SK-N-SH (cell line): ENCODE measurements at regions not wholly inside any gene's neighbourhood (a gene's known extent, or its start where the extent isn't known, plus 50 kb on each side); places are given as distances from the start of the nearest gene placed in this dataset.

Experiments
- CTCF ChIA-PET: fragments of 300-600, 350-600 bp; formaldehyde crosslinking; extraction: SDS; loops from one replicate; lab custom pipeline; 2021; lab: Yijun Ruan, JAX
- POLR2A ChIA-PET: fragments of 350-600 bp; sonication (Branson Sonifier 250); formaldehyde crosslinking; extraction: SDS; loops from one replicate; lab custom pipeline; 2020; ENCODE audit warnings: antibody characterized with exemption, inconsistent platforms; lab: Yijun Ruan, JAX
- DNase-seq: peaks from one replicate; pipeline ENCODE4 v3.0.0; 2012
- H2AFZ ChIP-seq: fragments of 200-600 bp; sonication (generic); 2 replicates; pipeline ENCODE4 v1.8.1; 2016; ENCODE audit warnings: antibody characterized with exemption, mild to moderate bottlenecking, low read depth
- H3F3A ChIP-seq: fragments of 200-600 bp; sonication (generic); replicated peaks from 2 replicates; pipeline ENCODE3; 2016; ENCODE audit warnings: antibody characterized with exemption, mild to moderate bottlenecking; ENCODE audit not compliant: insufficient read depth
- H3K27ac ChIP-seq, 2 experiments: fragments of 200-500 bp in 1 of 2; fragments of 200-600 bp in 1 of 2; sonication (Bioruptor generic) in 1 of 2; sonication (generic), shearing (Covaris generic) in 1 of 2; 2 replicates each; pipeline versions ENCODE4 v1.5.1 to v1.6.1; 2014 to 2016; ENCODE audit warnings: low read depth in 2 of 2, inconsistent platforms in 1 of 2, low read length in 1 of 2, mild to moderate bottlenecking in 1 of 2, mixed read lengths in 1 of 2
- H3K27me3 ChIP-seq: fragments of 200-600 bp; sonication (generic), shearing (Covaris generic); 2 replicates; pipeline ENCODE4 v1.6.1; 2016; ENCODE audit warnings: mixed run types; ENCODE audit not compliant: insufficient read depth
- H3K36me3 ChIP-seq, 2 experiments: fragments of 200-500 bp in 1 of 2; fragments of 200-600 bp in 1 of 2; sonication (Bioruptor generic) in 1 of 2; sonication (generic) in 1 of 2; replicated peaks in 1 of 2; 2 replicates each; pipeline versions ENCODE3 to v1.5.1; 2014 to 2016; ENCODE audit warnings: low read length in 1 of 2, mild to moderate bottlenecking in 1 of 2; ENCODE audit not compliant: insufficient read depth in 2 of 2, control insufficient read depth in 1 of 2
- H3K4me1 ChIP-seq, 2 experiments: fragments of 200-500 bp in 1 of 2; fragments of 200-600 bp in 1 of 2; sonication (Bioruptor generic) in 1 of 2; sonication (generic), shearing (Covaris generic) in 1 of 2; 2 replicates each; pipeline versions ENCODE4 v1.5.1 to v1.6.1; 2014 to 2016; ENCODE audit warnings: low read depth in 1 of 2, low read length in 1 of 2, mixed run types in 1 of 2; ENCODE audit not compliant: insufficient read depth in 2 of 2, control insufficient read depth in 1 of 2
- H3K4me2 ChIP-seq: fragments of 200-600 bp; sonication (generic), shearing (Covaris generic); 2 replicates; pipeline ENCODE4 v1.6.1; 2017; ENCODE audit warnings: mixed run types
- H3K4me3 ChIP-seq, 2 experiments: fragments of 200-500 bp in 1 of 2; fragments of 200-600 bp in 1 of 2; sonication (Bioruptor generic) in 1 of 2; sonication (generic), shearing (Covaris generic) in 1 of 2; 2 replicates each; pipeline versions ENCODE4 v1.5.1 to v1.8.1; 2014 to 2016; ENCODE audit warnings: low read depth in 2 of 2, inconsistent platforms in 1 of 2, low read length in 1 of 2, mild to moderate bottlenecking in 1 of 2, mixed read lengths in 1 of 2, moderate library complexity in 1 of 2
- H3K79me2 ChIP-seq: fragments of 200-600 bp; sonication (generic); 2 replicates; pipeline ENCODE4 v1.8.1; 2017; ENCODE audit warnings: mild to moderate bottlenecking; ENCODE audit not compliant: insufficient read depth
- H3K9ac ChIP-seq: fragments of 200-600 bp; sonication (generic); 2 replicates; pipeline ENCODE4 v1.6.1; 2017; ENCODE audit warnings: mixed run types
- H3K9me2 ChIP-seq: fragments of 200-600 bp; sonication (generic); 2 replicates; pipeline ENCODE4 v1.6.1; 2017; ENCODE audit warnings: mixed run types
- H3K9me3 ChIP-seq: fragments of 200-600 bp; sonication (generic); 2 replicates; pipeline ENCODE4 v1.6.1; 2017; ENCODE audit warnings: mixed run types, mild to moderate bottlenecking, moderate library complexity
- H4K20me1 ChIP-seq: fragments of 200-600 bp; sonication (generic); 2 replicates; pipeline ENCODE4 v1.6.1; 2017; ENCODE audit warnings: mild to moderate bottlenecking, mixed run types; ENCODE audit not compliant: insufficient read depth
- CHD2 ChIP-seq: fragments of 150-350 bp; IDR thresholded peaks from 2 replicates; pipeline ENCODE4 v1.6.1; 2018; ENCODE audit warnings: low read length; ENCODE audit not compliant: partially characterized antibody
- EZH2phosphoT487 ChIP-seq: fragments of 200-600 bp; sonication (generic); IDR thresholded peaks from 2 replicates; pipeline ENCODE4 v1.6.1; 2017; ENCODE audit warnings: low read depth, mixed run types, mild to moderate bottlenecking, antibody characterized with exemption, moderate library complexity, borderline replicate concordance
- FOSL2 ChIP-seq: IDR thresholded peaks from 2 replicates; pipeline ENCODE4 v1.4.0; 2012; ENCODE audit warnings: low read depth, mild to moderate bottlenecking, moderate library complexity, borderline replicate concordance
- FOXJ3 ChIP-seq: sonication (generic); formaldehyde crosslinking; IDR thresholded peaks from 2 replicates; pipeline ENCODE4 v1.5.1; 2020; ENCODE audit warnings: mild to moderate bottlenecking, missing genetic modification reagents
- GABPA ChIP-seq: IDR thresholded peaks from 2 replicates; pipeline ENCODE4 v1.4.0; 2012; ENCODE audit warnings: low read depth, mild to moderate bottlenecking
- GATA2 ChIP-seq: sonication (generic); formaldehyde crosslinking; IDR thresholded peaks from 2 replicates; pipeline ENCODE4 v1.5.0; 2020; ENCODE audit warnings: mild to moderate bottlenecking, missing genetic modification reagents
- JUND ChIP-seq: IDR thresholded peaks from 2 replicates; pipeline ENCODE4 v1.4.0; 2012
- MEF2A ChIP-seq: IDR thresholded peaks from 2 replicates; pipeline ENCODE4 v1.4.0; 2012; ENCODE audit warnings: low read depth, borderline replicate concordance
- MXI1 ChIP-seq: IDR thresholded peaks from 2 replicates; pipeline ENCODE4 v1.6.1; 2012; ENCODE audit warnings: mild to moderate bottlenecking, low read depth, low read length, improper control_type of control experiment
- NFIC ChIP-seq: IDR thresholded peaks from 2 replicates; pipeline ENCODE4 v1.4.0; 2012; ENCODE audit warnings: borderline replicate concordance
- NRF1 ChIP-seq: IDR thresholded peaks from 2 replicates; pipeline ENCODE4 v1.6.1; 2012; ENCODE audit warnings: low read depth, mild to moderate bottlenecking, low read length
- POLR2AphosphoS5 ChIP-seq: IDR thresholded peaks from 2 replicates; pipeline ENCODE4 v1.6.1; 2012; ENCODE audit warnings: low read depth, low read length
- RCOR1 ChIP-seq: fragments of 150-350 bp; IDR thresholded peaks from 2 replicates; pipeline ENCODE4 v1.6.1; 2017; ENCODE audit warnings: antibody characterized with exemption, low read length
- REST ChIP-seq: IDR thresholded peaks from 2 replicates; pipeline ENCODE4 v1.6.1; 2012; ENCODE audit warnings: mild to moderate bottlenecking, low read depth, low read length, moderate library complexity
- SIN3A ChIP-seq: IDR thresholded peaks from 2 replicates; pipeline ENCODE4 v1.6.1; 2012; ENCODE audit warnings: low read depth, mild to moderate bottlenecking, low read length, moderate library complexity, borderline replicate concordance
- SMC3 ChIP-seq: IDR thresholded peaks from 2 replicates; pipeline ENCODE4 v1.6.1; 2012; ENCODE audit warnings: low read depth, low read length, improper control_type of control experiment
- TAF1 ChIP-seq: IDR thresholded peaks from 2 replicates; pipeline ENCODE4 v1.6.1; 2012; ENCODE audit warnings: low read depth, mild to moderate bottlenecking, low read length, moderate library complexity, borderline replicate concordance
- TEAD4 ChIP-seq: IDR thresholded peaks from 2 replicates; pipeline ENCODE4 v1.4.0; 2012; ENCODE audit warnings: mild to moderate bottlenecking, borderline replicate concordance; ENCODE audit not compliant: insufficient read depth
- USF1 ChIP-seq: IDR thresholded peaks from 2 replicates; pipeline ENCODE4 v1.4.0; 2012; ENCODE audit warnings: low read depth, borderline replicate concordance
- YY1 ChIP-seq: IDR thresholded peaks from 2 replicates; pipeline ENCODE4 v1.4.0; 2012; ENCODE audit warnings: low read depth, mild to moderate bottlenecking
- WGBS: methylation state at CpG from one replicate; pipeline ENCODE4 v1.1.6; 2017; ENCODE audit warnings: low lambda C conversion rate; 5-methylcytosine and 5-hydroxymethylcytosine counted together

- TF ChIP-seq RCOR1: no peak
Observed at GRCh38 chr2:70367722-70368323, 66.0 kb upstream of the FAM136A start (continued).

- DNase-seq: no peak
- TF ChIP-seq NRF1 (no peak), FOSL2 (no peak), EZH2phosphoT487 (no peak), SMC3 (no peak), NFIC (no peak), POLR2AphosphoS5 (no peak), GABPA (no peak), YY1 (no peak)
- Histone ChIP-seq H3F3A (no peaks in the 10 kb centered on the region), H3K4me1 (no peaks in the 10 kb centered on the region), H3K27ac (no peak overlapping the region), H3K4me3 (no peak overlapping the region), H3K36me3 (no peaks in the 10 kb centered on the region), H2AFZ (no peak overlapping the region), H3K27me3 (no peaks in the 10 kb centered on the region), H3K79me2 (no peaks in the 10 kb centered on the region), H3K4me2 (no peak overlapping the region), H3K9ac (no peak overlapping the region), H3K9me3 (no peaks in the 10 kb centered on the region), H3K9me2 (no peaks in the 10 kb centered on the region), H4K20me1 (no peaks in the 10 kb centered on the region)
- ChIA-PET CTCF (interaction anchor here (1.0 to 4.3 kb wide), 2 partner anchors 59 to 255 kb away, joined by 3 to 20 read pairs; no protein-coding TSS in a partner anchor), POLR2A (no interaction called here)
- WGBS: 19% methylated on average over 6 of the region's 6 CpGs
Observed at GRCh38 chr2:70362661-70363060, 60.8 kb upstream of the FAM136A start.

GRCh38 chr2:70360661-70361270 lies 58.9 kb upstream of the FAM136A start:
- H3K9ac ChIP-seq: no peak overlapping the region
- no peak overlapping the region for H2AFZ ChIP-seq
- CTCF ChIA-PET: no interaction called here
- WGBS: 64% methylated on average over 3 of the region's 3 CpGs
- H3K4me1 ChIP-seq: no peaks in the 10 kb centered on the region
- POLR2A ChIA-PET: no interaction called here
- no peaks in the 10 kb centered on the region for H3F3A ChIP-seq
- no peaks in the 10 kb centered on the region for H3K79me2 ChIP-seq
- no peaks in the 10 kb centered on the region for H3K9me2 ChIP-seq
- no peak overlapping the region for H3K27ac ChIP-seq
- H3K4me2 ChIP-seq: no peak overlapping the region
- no peaks in the 10 kb centered on the region for H4K20me1 ChIP-seq
- H3K4me3 ChIP-seq: no peak overlapping the region
- no peaks in the 10 kb centered on the region for H3K36me3 ChIP-seq
- no peaks in the 10 kb centered on the region for H3K9me3 ChIP-seq
- H3K27me3 ChIP-seq: no peaks in the 10 kb centered on the region
- no peak for DNase-seq
- TF ChIP-seq GABPA (no peak), MEF2A (no peak), MXI1 (no peak), FOSL2 (no peak), NFIC (no peak), TAF1 (no peak), REST (no peak), NRF1 (no peak), POLR2AphosphoS5 (no peak), SIN3A (no peak), TEAD4 (no peak), CHD2 (no peak), JUND (no peak), EZH2phosphoT487 (no peak), FOXJ3 (CRISPR knock-in tag) (no peak), GATA2 (CRISPR knock-in tag) (no peak), USF1 (no peak)
